SK-N-SH treated with all-trans-retinoic acid at 6 μM for 48 hours (cell line): ENCODE measurements at regions not wholly inside any gene's neighbourhood (a gene's known extent, or its start where the extent isn't known, plus 50 kb on each side); places are given as distances from the start of the nearest gene placed in this dataset.

Experiments used
- ATAC-seq: fragments of 200-7000 bp; cut with Tn5 transposase; 3 replicates; pipeline ENCODE4 v1.9.1; 2020; ENCODE audit warnings: mild to moderate bottlenecking, moderate library complexity
- ARNTL ChIP-seq: fragments of 450-650 bp; formaldehyde crosslinking; IDR thresholded peaks from 2 replicates; pipeline ENCODE4 v1.5.0; 2020; ENCODE audit warnings: low read depth, mild to moderate bottlenecking, moderate library complexity, borderline replicate concordance
- BACH2 ChIP-seq: fragments of 250-450 bp; sonication (Bioruptor Pico); IDR thresholded peaks from 2 replicates; pipeline ENCODE4 v1.9.0; 2021; ENCODE audit warnings: mild to moderate bottlenecking, borderline replicate concordance
- CREB5 ChIP-seq: fragments of 250-450 bp; sonication (Bioruptor Pico); IDR thresholded peaks from 2 replicates; pipeline ENCODE4 v1.5.1; 2020; ENCODE audit warnings: low read depth, mild to moderate bottlenecking, moderate library complexity
- ESRRG ChIP-seq: fragments of 250-450 bp; sonication (Bioruptor Pico); IDR thresholded peaks from 2 replicates; pipeline ENCODE4 v1.6.1; 2021; ENCODE audit warnings: mild to moderate bottlenecking
- GLIS3 ChIP-seq: fragments of 250-450 bp; sonication (Bioruptor Pico); IDR thresholded peaks from 2 replicates; pipeline ENCODE4 v1.5.0; 2020; ENCODE audit warnings: mild to moderate bottlenecking, moderate library complexity
- PPARA ChIP-seq: fragments of 250-450 bp; sonication (Bioruptor Pico); IDR thresholded peaks from 2 replicates; pipeline ENCODE4 v1.5.0; 2020; ENCODE audit warnings: mild to moderate bottlenecking, borderline replicate concordance
- RARB ChIP-seq: fragments of 250-450 bp; sonication (Bioruptor Pico); IDR thresholded peaks from 2 replicates; pipeline ENCODE4 v1.8.0; 2021; ENCODE audit warnings: mild to moderate bottlenecking, moderate library complexity
- TCF4 ChIP-seq: fragments of 250-450 bp; sonication (Bioruptor Pico); IDR thresholded peaks from 2 replicates; pipeline ENCODE4 v1.8.0; 2021; ENCODE audit warnings: mild to moderate bottlenecking, moderate library complexity, borderline replicate concordance
- TOX ChIP-seq: fragments of 250-450 bp; sonication (Bioruptor Pico); IDR thresholded peaks from 2 replicates; pipeline ENCODE4 v1.8.0; 2021; ENCODE audit warnings: mild to moderate bottlenecking, moderate library complexity, borderline replicate concordance
- ZC3H10 ChIP-seq: fragments of 250-450 bp; sonication (Bioruptor Pico); IDR thresholded peaks from 2 replicates; pipeline ENCODE4 v1.5.1; 2021; ENCODE audit warnings: mild to moderate bottlenecking, moderate library complexity
- ZFP3 ChIP-seq: fragments of 250-450 bp; sonication (Bioruptor Pico); IDR thresholded peaks from 2 replicates; pipeline ENCODE4 v1.5.0; 2020; ENCODE audit warnings: mild to moderate bottlenecking, moderate library complexity
- ZFP30 ChIP-seq: fragments of 450-650 bp; formaldehyde crosslinking; IDR thresholded peaks from 2 replicates; pipeline ENCODE4 v1.5.0; 2022; ENCODE audit warnings: mild to moderate bottlenecking, moderate library complexity
- ZNF565 ChIP-seq: fragments of 450-650 bp; formaldehyde crosslinking; conservative IDR thresholded peaks from 2 replicates; pipeline ENCODE4 v1.5.0; 2020; ENCODE audit warnings: low read depth, mild to moderate bottlenecking, moderate library complexity
- ZNF70 ChIP-seq: fragments of 450-650 bp; formaldehyde crosslinking; IDR thresholded peaks from 2 replicates; pipeline ENCODE4 v1.5.0; 2020; ENCODE audit warnings: mild to moderate bottlenecking, moderate library complexity
- ZNF8 ChIP-seq: fragments of 450-650 bp; formaldehyde crosslinking; IDR thresholded peaks from 2 replicates; pipeline ENCODE4 v1.5.0; 2020; ENCODE audit warnings: mild to moderate bottlenecking, moderate library complexity
- TF ChIP-seq, protein P1 (sequence below): fragments of 250-450 bp; sonication (Bioruptor Pico); IDR thresholded peaks from 2 replicates; pipeline ENCODE4 v1.8.0; 2021; ENCODE audit warnings: low read depth, mild to moderate bottlenecking, moderate library complexity, borderline replicate concordance
- TF ChIP-seq, protein P2 (sequence below): fragments of 250-450 bp; sonication (Bioruptor Pico); IDR thresholded peaks from 2 replicates; pipeline ENCODE4 v1.5.1; 2021; ENCODE audit warnings: mild to moderate bottlenecking, moderate library complexity
- TF ChIP-seq, protein P3 (sequence below): fragments of 250-450 bp; sonication (Bioruptor Pico); IDR thresholded peaks from 2 replicates; pipeline ENCODE4 v1.5.0; 2020; ENCODE audit warnings: mild to moderate bottlenecking, moderate library complexity
- TF ChIP-seq, protein P4 (sequence below): fragments of 250-450 bp; sonication (Bioruptor Pico); IDR thresholded peaks from 2 replicates; pipeline ENCODE4 v1.8.0; 2020; ENCODE audit warnings: mild to moderate bottlenecking, moderate library complexity, borderline replicate concordance

DNA sequence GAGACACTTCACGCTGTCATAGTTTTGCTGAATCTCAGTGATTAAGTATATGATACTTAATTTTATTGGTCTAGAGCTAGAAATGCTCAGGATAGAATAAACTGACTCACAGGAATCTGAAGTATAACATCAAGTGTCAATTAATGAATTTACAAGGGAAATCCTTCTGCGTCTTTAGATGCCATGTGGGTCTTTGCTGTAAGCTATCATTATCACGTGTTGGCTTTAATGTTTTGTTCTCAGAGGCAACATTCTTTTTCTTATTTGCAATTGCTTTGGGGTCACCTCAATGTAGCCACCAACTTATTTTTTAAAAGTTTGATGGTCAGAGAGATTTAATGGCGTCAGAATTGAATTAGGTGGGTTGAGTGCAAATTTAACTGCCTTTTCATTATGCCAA, 680.1 kb upstream of the PTBP2 start:
- TF ChIP-seq ARNTL (CRISPR knock-in tag) (no peak), TCF4 (CRISPR knock-in tag) (no peak), BACH2 (CRISPR knock-in tag) (no peak), CREB5 (CRISPR knock-in tag) (no peak), TOX (CRISPR knock-in tag) (no peak), ZNF565 (CRISPR knock-in tag) (no peak), ZFP30 (CRISPR knock-in tag) (no peak), RARB (no peak), ESRRG (CRISPR knock-in tag) (no peak), ZFP3 (CRISPR knock-in tag) (no peak), ZNF70 (CRISPR knock-in tag) (no peak)
- TF ChIP-seq, protein P1, sequence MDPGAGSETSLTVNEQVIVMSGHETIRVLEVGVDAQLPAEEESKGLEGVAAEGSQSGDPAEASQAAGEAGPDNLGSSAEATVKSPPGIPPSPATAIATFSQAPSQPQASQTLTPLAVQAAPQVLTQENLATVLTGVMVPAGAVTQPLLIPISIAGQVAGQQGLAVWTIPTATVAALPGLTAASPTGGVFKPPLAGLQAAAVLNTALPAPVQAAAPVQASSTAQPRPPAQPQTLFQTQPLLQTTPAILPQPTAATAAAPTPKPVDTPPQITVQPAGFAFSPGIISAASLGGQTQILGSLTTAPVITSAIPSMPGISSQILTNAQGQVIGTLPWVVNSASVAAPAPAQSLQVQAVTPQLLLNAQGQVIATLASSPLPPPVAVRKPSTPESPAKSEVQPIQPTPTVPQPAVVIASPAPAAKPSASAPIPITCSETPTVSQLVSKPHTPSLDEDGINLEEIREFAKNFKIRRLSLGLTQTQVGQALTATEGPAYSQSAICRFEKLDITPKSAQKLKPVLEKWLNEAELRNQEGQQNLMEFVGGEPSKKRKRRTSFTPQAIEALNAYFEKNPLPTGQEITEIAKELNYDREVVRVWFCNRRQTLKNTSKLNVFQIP (CRISPR knock-in tag), result no peak
- TF ChIP-seq, protein P2, sequence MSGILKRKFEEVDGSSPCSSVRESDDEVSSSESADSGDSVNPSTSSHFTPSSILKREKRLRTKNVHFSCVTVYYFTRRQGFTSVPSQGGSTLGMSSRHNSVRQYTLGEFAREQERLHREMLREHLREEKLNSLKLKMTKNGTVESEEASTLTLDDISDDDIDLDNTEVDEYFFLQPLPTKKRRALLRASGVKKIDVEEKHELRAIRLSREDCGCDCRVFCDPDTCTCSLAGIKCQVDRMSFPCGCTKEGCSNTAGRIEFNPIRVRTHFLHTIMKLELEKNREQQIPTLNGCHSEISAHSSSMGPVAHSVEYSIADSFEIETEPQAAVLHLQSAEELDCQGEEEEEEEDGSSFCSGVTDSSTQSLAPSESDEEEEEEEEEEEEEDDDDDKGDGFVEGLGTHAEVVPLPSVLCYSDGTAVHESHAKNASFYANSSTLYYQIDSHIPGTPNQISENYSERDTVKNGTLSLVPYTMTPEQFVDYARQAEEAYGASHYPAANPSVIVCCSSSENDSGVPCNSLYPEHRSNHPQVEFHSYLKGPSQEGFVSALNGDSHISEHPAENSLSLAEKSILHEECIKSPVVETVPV (CRISPR knock-in tag), result no peak
- TF ChIP-seq, protein P3, sequence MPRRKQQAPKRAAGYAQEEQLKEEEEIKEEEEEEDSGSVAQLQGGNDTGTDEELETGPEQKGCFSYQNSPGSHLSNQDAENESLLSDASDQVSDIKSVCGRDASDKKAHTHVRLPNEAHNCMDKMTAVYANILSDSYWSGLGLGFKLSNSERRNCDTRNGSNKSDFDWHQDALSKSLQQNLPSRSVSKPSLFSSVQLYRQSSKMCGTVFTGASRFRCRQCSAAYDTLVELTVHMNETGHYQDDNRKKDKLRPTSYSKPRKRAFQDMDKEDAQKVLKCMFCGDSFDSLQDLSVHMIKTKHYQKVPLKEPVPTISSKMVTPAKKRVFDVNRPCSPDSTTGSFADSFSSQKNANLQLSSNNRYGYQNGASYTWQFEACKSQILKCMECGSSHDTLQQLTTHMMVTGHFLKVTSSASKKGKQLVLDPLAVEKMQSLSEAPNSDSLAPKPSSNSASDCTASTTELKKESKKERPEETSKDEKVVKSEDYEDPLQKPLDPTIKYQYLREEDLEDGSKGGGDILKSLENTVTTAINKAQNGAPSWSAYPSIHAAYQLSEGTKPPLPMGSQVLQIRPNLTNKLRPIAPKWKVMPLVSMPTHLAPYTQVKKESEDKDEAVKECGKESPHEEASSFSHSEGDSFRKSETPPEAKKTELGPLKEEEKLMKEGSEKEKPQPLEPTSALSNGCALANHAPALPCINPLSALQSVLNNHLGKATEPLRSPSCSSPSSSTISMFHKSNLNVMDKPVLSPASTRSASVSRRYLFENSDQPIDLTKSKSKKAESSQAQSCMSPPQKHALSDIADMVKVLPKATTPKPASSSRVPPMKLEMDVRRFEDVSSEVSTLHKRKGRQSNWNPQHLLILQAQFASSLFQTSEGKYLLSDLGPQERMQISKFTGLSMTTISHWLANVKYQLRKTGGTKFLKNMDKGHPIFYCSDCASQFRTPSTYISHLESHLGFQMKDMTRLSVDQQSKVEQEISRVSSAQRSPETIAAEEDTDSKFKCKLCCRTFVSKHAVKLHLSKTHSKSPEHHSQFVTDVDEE (CRISPR knock-in tag), result no peak
- ATAC-seq, result no peak

DNA sequence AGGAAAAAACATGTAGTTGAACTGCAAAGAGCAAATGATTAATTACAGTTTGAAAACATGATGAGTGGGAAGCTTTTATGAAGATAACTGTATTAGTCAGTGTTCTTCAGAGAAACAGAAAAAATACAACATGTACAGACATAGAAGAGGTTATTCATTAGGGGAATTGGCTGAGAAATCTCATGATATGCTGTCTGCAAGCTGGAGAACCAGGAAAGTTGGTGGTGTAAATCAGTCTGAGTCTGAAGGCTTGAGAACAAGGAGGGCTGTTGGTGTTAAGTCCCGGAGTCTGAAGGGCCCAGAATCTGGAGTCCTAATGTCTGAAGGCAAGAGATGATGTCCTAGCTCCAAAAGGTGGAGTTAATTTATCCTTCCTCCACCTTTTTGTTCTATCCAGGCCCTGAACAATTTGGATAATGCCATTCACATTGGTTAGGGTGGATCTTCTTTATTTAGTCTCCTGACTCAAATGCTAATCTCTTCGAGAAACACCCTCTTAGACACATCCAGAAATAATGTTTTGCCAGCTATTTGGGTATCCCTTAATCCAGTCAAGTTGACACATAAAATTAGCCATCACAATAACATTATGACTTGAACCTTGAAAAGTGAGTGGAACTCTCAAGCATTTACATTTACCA, 672.9 kb upstream of the PTBP2 start:
- TF ChIP-seq ZNF565 (CRISPR knock-in tag) (no peak), ZNF8 (no peak), BACH2 (CRISPR knock-in tag) (no peak), TOX (CRISPR knock-in tag) (no peak), TCF4 (CRISPR knock-in tag) (no peak), GLIS3 (CRISPR knock-in tag) (no peak), PPARA (CRISPR knock-in tag) (no peak), ZFP3 (CRISPR knock-in tag) (no peak), ZC3H10 (CRISPR knock-in tag) (no peak)
- TF ChIP-seq, protein P4, sequence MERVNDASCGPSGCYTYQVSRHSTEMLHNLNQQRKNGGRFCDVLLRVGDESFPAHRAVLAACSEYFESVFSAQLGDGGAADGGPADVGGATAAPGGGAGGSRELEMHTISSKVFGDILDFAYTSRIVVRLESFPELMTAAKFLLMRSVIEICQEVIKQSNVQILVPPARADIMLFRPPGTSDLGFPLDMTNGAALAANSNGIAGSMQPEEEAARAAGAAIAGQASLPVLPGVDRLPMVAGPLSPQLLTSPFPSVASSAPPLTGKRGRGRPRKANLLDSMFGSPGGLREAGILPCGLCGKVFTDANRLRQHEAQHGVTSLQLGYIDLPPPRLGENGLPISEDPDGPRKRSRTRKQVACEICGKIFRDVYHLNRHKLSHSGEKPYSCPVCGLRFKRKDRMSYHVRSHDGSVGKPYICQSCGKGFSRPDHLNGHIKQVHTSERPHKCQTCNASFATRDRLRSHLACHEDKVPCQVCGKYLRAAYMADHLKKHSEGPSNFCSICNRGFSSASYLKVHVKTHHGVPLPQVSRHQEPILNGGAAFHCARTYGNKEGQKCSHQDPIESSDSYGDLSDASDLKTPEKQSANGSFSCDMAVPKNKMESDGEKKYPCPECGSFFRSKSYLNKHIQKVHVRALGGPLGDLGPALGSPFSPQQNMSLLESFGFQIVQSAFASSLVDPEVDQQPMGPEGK (CRISPR knock-in tag), result no peak
- TF ChIP-seq, protein P1 (CRISPR knock-in tag), result no peak
- TF ChIP-seq, protein P2 (CRISPR knock-in tag), result no peak
- no peak for ATAC-seq
